AG20443 (cell line): ENCODE measurements at regions not wholly inside any gene's neighbourhood (a gene's known extent, or its start where the extent isn't known, plus 50 kb on each side); places are given as distances from the start of the nearest gene placed in this dataset.

Source experiments
- DNase-seq: peaks from one replicate; pipeline ENCODE4 v3.0.0; 2012; ENCODE audit warnings: low spot score, mixed read lengths

- no peak for DNase-seq
These were observed 216.7 kb downstream of the GRIN2B start for GRCh38 chr12:13764748-13765147.

GRCh38 chr12:13749389-13749788 is 232.0 kb downstream of the GRIN2B start:
- DNase-seq: no peak

- DNase-seq: no peak
These were observed 236.1 kb downstream of the GRIN2B start for GRCh38 chr12:13745111-13745860.

GRCh38 chr12:13744561-13744960 is 236.8 kb downstream of the GRIN2B start:
- DNase-seq: no peak

GRCh38 chr12:13740149-13740545 is 241.3 kb downstream of the GRIN2B start:
- DNase-seq: no peak

- no peak for DNase-seq
These were observed 245.7 kb downstream of the GRIN2B start for GRCh38 chr12:13735734-13736133.

- no peak for DNase-seq
These were observed 246.7 kb downstream of the GRIN2B start for GRCh38 chr12:13734584-13735152.

GRCh38 chr12:13727707-13728195 is 253.7 kb downstream of the GRIN2B start:
- DNase-seq: no peak

- DNase-seq: no peak
These were observed 256.4 kb downstream of the GRIN2B start for GRCh38 chr12:13725049-13725448.

- no peak for DNase-seq
These were observed 257.3 kb downstream of the GRIN2B start for GRCh38 chr12:13724136-13724535.

- no peak for DNase-seq
These were observed 261.4 kb downstream of the GRIN2B start for GRCh38 chr12:13719986-13720385.

- DNase-seq: no peak
These were observed 263.1 kb downstream of the GRIN2B start for GRCh38 chr12:13718271-13718670.

GRCh38 chr12:13716119-13716518 is 265.3 kb downstream of the GRIN2B start:
- no peak for DNase-seq

GRCh38 chr12:13713556-13714410 is 267.6 kb downstream of the GRIN2B start:
- DNase-seq: no peak

- DNase-seq: no peak
These were observed 273.6 kb downstream of the GRIN2B start for GRCh38 chr12:13707829-13708228.

GRCh38 chr12:13702381-13702780 is 279.0 kb downstream of the GRIN2B start:
- DNase-seq: no peak

GRCh38 chr12:13701502-13701901 is 279.9 kb downstream of the GRIN2B start:
- DNase-seq: no peak

GRCh38 chr12:13697973-13698372 is 283.4 kb downstream of the GRIN2B start:
- DNase-seq: no peak

- no peak for DNase-seq
These were observed 285.6 kb downstream of the GRIN2B start for GRCh38 chr12:13695781-13696180.

- no peak for DNase-seq
These were observed 289.1 kb downstream of the GRIN2B start for GRCh38 chr12:13692332-13692731.

- no peak for DNase-seq
These were observed 289.8 kb downstream of the GRIN2B start for GRCh38 chr12:13691598-13691997.

GRCh38 chr12:13687633-13688032 is 293.8 kb downstream of the GRIN2B start:
- no peak for DNase-seq

GRCh38 chr12:13686260-13686659 is 295.1 kb downstream of the GRIN2B start:
- DNase-seq: no peak
